GM18861 (cell line): ENCODE measurements at regions not wholly inside any gene's neighbourhood (a gene's known extent, or its start where the extent isn't known, plus 50 kb on each side); places are given as distances from the start of the nearest gene placed in this dataset.
"Not testable (repeated sequence)": the region's sequence is repeated elsewhere in the genome, so short reads cannot be mapped to it uniquely, and the experiment has no call there.

ENCODE experiments used
- ATAC-seq: cut with Tn5 transposase; IDR thresholded peaks from one replicate; pipeline ENCODE4 v1.9.1; 2021; ENCODE audit not compliant: unreplicated experiment

DNA sequence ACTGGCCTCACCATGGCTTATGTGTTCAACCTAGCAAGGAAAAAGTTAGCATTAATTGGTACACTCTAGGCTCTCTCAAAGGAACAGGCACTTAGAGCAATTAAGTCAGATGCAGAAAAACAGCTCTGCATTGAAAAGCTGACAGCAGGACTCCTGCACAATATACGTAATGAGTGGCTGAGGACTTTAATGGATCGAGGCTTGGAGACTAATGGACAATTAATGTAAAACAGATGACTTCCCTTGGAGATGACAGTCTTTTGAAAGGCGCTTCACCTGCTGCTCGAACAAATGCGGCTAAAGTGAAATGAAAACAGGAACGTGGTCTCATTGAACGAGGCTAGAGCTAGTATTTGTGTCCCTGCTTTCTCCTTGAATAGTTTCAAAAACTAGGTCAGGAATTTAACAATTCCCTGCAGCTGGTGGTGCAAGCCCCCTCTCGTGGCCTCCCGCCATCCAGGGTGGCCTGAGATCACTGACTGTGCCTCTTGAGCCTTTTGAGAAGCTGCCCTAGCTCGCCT, 137.1 kb downstream of the ELOVL4 start:
- ATAC-seq: no peak

DNA sequence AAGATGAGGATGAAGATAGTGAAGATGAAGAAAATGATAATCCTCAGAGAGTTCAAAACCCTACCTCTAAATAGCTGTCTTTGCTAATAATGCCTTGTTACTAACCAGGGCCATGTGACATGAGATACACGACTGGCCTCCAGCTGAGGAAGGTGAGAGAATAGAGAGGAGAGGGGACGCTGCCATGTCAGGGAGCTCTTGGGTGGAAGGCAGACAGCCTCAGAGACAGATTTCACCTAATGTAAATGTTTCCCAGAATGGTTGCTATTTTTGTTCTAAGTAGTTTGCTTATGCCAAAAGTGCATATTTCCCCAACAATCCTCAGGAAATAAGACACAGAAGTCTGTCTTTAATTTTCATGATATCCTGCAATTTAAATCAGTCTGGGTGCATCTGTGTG, 138.4 kb downstream of the ELOVL4 start:
- no peak for ATAC-seq

DNA sequence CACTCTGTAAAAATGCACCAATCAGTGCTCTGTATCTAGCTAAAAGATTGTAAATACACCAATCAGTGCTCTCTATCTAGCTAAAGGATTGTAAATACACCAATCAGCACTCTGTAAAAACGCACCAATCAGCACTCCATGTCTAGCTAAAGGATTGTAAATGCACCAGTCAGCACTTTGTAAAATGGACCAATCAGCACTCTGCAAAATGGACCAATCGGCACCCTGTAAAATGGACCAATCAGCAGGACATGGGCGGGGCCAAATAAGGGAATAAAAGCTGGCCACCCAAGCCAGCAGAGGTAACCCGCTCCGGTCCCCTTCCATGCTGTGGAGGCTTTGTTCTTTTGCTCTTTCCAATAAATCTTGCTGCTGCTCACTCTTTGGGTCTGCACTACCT, 140.7 kb downstream of the ELOVL4 start:
- not testable (repeated sequence) for ATAC-seq

DNA sequence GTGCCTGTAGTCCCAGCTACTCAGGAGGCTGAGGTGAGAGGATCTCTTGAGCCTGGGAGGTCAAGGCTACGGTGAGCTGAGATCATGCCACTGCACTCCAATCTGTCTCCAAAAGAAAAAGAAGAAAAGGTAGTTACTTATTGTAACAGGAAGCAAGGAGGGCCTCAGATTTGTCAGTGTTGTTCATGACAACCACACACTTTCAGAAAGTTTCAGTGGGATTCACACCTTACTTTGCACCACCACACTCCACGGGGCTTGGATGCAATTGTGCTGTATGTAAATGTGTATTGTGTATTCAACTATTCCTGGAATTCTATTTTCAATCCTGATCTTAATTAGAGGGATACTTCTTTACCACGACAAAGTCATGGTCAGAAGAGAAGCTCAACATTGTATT, 142.6 kb downstream of the ELOVL4 start:
- no peak for ATAC-seq

DNA sequence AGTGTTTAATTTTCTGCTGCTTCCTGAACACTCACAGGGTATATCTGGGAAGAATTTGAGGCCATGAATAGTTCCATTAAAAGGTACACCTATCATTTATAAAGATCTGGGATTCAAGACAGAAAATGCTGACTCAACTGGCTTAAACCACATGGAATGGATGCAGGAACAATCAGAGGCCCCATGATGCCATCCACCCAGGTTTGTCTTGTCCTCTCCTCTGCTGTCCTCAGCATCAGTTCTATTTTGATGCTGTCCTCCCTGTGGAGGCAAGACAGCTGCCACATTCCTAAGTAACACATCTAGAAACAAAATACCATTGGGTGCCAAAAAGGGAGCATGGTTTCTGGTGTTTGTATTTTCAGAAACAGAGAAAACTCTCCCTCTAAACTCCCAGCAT, 143.4 kb downstream of the ELOVL4 start:
- ATAC-seq: no peak

DNA sequence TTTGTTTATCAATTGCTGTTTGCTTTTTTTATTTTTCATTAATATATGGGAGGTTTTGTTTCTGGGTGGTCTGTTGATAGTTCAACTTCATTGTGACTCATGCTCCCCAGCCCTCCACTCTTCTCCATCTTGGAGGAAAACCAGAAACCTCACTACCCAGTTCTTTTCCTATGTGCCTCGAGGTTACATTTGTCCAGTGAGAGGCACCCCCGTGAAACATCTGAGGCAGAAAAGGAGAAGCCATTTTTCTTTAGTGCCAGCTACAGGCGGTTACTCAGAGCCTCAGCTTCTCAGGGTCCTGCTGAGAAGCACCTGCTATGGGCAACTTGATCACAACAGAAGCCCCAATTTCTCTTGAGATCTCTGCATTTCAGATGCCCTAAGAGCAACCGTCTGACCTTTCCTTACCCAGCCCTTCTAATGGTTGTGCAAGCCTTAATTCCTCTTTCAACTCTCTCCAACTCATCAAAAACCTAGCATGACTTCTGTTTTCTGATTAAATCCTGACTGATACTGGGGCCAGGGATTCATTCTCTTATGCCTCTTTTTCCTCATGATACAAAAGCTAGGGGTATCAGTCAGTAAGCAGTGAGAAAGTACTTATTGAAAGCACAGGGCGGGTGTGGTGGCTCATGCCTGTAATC, 144.6 kb downstream of the ELOVL4 start:
- ATAC-seq: no peak

DNA sequence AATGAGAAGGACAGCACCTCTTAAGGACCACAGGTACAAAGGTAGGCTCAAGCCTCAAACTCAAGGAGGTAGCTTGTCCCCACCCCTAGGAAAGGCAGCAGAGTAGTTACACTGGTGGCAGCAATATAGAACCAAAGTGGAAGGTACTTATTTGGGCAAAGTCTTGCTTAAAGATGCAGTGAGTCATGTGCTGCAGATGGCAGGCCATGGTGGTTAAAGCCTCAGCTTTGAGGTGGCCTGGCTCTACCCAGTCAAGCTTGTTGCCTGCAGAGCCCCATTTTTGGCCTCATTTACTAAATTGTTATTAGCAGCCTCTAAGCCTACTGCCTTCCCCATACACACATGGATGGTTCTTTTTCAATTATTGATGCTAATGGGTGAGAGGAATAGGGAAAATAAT, 146.0 kb downstream of the ELOVL4 start:
- no peak for ATAC-seq

DNA sequence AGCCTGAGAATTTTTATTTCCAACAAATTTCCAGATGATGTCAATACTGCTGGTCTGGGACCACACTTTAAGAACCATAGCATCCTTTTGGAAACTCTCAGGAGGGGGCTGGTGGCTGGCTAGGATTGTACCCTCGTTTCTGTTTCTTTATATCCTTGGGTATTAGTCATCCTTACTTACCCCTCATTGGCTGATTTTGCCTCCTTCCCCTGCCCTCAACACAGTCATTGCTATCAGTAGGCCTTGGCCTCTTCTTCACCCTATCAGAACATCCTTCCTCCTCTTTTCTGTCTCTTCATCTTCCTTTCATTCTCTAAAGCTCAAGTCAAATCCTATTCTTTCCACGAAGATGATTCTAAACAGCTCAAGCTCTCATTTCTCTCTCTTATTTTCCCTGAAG, 148.5 kb downstream of the ELOVL4 start:
- no peak for ATAC-seq

DNA sequence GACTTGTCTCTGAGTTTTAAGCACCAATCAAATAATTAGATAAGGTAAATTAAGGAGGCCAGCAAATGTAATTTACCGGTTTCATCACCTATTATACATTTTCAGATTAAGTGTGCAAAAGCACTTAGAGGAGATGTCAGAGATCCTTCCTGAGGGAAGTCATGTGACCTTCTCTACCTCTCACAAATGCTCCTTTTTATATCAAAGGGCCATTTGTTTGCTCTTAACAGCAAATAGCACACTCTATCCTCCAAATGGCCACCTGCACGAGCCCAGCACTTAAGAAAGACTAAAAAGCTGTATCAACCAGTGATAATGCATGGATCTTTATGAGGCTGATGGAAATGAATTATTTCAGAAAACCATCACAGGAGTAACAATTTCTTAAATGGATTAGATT, 149.4 kb downstream of the ELOVL4 start:
- no peak for ATAC-seq

DNA sequence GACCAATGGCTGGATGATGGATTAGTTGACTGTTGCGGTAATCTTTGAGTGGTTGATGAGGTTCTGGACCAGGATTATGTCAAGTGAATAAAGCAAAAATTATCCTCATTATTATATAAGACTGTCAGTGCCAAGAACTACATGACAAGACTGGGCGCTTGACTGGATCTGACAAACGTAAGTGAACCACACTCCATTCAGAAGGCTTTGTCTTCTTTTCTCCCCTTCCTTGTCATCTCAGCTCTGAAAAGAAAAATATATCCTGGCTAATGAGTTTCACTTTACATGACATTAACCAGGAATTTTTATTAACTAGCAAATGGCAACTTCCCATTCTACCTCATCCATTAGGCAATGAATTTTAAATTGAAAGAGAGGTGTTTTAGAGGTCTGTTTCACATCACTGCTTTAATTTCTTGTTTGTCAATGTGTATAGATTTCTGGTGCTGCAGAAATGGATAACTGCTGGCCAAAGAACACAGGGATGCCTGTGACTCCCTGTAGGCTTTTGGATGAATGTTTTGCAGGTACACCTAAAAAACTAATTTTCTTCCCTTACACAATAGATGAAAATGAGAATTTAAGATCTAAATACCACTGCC, 150.1 kb downstream of the ELOVL4 start:
- ATAC-seq: no peak

DNA sequence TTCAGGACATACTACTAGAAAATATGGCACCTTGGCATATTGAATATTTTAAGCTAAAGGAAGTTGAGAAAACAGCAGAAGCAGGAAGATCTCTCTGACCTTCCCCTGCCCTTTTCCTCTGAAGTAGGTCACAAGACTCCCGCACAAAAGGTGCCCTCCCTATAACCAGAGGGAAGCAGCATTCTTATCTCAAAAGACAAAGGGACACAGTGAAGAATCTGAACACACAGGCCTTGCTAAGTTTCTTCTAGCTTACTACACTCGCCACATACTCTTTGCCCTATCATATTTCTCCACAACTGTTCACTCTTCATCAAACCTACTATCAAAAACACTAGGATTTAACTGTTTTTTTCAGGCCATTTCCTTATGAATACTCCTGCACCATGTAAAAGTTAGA, 151.2 kb downstream of the ELOVL4 start:
- ATAC-seq: no peak

DNA sequence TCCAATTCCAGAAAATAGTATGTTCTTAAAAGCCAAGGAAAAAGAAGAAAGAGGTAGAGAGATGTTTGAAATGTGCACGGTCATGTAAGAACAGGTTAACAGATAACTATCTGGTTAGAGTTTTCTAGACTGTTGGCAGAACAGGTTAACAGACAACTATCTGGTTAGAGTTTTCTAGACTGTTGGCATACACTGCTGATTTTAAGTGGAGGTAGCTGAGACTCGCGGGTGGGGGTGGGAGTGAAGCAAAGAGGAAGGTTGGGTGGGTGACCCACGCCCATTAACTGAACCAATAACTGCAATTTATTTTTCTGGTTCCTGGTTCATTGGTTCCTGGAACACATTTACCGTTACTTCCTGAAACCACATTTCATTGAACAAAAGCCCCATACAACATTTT, 157.5 kb downstream of the ELOVL4 start:
- ATAC-seq: no peak

DNA sequence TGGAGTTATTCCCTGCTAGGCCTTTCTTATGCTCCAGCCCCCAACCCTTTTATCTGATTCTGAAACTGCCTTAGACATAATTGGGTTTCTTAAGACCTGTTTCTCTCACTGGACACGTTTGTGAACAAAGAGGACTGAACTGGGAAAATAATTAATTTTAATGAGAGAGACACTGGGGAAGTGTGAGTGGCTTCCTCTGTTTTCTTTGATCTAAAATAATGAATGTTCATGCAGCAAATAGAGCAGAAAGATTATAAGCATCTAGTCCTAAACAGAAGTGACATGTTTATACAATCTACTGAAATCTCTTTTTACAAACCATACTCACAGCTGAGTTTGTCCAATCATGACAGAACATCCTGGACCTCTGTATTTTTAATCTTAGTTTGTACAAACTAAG, 157.6 kb downstream of the SH3BGRL2 start:
- ATAC-seq: no peak

DNA sequence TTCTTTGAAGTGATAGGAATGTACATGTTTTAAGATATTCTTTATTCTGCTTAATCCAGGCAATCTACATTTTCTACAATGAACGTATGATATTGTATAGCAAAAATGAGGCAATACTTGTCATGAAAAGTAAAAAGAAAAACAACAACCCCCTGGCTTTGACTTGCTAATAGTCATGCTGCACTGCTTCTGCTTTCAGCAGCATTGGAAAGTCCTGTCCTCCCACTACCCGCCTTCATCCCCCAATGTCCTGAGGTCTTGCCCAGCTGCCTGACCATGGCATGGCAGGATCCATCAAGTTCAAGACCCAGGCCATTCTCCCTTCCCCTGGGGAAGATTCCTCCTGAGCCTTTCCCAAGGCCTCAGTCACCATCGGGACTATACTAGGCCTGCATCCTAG, 156.5 kb downstream of the SH3BGRL2 start:
- ATAC-seq: no peak

DNA sequence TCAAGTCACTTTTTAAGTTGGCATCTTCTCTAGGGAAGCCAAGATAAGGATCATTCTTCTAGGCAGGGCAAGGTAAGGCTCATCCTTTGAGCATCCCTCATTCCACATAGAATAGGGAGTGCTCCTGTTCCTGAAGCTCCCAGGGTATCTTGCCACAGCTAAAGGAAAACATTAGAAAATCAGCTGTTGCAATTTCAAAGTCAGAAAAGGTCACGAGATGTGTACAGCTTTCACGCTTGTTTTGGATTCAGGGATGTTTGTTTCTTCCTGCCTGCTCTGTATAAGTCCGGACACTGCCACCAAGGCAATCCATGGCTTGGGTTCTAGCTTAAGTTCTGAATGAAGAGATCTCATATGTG, 153.2 kb downstream of the SH3BGRL2 start:
- ATAC-seq: no peak

DNA sequence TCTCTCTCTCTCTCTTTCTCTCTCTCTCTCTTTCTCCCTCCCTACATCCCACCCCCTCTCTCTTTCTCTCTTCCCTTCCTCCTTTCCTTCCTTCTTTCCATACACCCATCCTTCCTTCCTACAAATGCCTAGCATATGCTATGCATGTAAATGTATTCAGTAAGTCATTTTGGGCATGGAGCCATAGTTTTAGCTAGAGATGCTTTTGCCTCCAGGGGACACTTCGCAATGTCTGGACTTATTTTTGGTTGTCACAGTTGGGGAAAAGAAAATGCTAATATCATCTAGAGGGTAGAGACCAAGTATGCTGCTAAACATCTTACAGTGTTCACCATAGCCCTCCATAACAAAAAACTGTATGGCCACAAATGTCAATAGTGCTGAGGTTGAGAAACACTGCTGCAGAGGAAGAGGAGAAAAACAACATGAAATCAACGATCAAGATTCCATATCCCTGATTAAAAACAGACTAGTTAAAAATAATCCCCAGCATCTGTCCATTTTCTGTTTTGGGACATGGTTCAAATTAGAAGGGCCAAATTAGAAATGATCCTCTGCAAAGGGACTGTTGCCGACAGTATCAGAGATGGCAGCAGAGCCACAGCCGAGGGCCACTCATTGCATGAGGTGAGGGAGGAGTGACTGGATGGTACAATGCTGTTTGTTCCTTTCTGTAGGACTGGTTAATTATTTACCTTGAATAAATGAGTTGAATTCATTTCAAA, 152.7 kb downstream of the SH3BGRL2 start:
- ATAC-seq: no peak

DNA sequence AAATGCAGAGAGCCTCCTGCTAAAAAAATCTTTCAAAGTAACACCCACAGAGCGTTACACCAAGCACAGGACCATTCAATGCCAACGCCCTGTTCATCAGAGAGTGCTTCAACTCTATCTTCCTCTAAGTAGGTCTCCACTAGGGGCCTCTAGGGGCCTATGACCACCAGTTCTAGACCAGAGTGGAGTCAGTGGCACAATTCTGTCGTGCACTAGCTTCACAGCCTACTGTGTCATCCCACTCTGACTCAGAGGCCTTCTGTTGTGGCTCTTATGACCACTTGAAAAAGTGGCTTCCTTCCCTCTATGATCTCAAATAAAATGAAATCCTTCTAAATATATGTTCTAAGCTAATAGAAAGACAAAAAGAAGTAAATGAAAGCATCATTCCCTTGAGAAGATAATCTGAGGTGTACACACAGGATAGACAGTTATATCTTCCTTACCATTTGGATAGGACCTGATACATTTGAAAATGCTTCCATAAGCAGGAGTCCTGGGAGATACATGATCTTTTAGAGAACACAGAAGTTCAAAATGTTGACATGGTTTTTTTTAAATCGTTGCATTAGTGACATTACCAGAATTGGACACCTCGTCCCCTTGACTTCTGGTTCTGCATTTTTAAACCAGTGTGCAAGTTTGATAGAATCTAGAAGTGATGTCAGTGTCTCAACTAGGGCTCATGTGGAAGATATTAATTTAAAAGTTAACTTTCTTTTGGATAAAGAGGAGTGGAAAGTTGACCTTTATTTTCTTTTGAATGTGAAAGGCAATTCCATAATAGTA, 151.9 kb downstream of the SH3BGRL2 start:
- no peak for ATAC-seq

DNA sequence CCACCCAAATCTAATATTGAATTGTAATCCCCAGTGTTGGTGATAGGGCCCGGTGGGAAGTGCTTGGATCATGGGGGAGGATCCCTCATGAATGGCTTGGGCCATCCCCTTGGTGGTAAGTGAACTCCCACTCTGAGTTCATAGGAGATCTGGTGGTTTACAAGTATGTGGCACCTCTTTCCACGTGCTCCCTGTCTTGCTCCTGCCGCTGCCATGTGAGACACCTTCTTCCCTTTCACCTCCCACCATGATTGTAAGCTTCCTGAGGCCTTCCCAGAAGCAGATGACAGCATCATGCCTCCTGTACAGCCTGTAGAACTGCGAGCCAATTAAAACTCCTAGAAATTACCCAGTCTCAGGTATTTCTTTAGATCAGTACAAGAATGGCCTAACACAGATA, 150.8 kb downstream of the SH3BGRL2 start:
- ATAC-seq: no peak

DNA sequence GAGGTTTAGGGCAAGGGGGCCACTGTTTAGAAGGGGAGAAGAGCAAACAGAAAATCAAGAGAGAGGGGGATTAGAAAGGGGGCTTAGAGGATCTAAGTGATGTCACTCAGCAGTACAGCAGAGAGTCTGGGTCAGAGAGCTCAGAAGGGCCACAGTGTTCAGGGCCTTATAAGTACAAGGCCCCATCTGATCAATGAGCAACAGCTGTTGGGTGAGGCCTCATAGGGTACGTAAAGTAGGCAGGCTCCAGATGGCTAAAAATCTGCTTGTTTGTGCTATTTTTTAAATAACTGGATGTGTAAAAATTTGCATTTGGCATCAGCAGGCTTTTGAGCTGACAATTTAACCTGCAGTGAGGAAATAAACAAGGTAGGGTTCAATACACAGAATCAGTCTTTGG, 149.8 kb downstream of the SH3BGRL2 start:
- ATAC-seq: no peak

DNA sequence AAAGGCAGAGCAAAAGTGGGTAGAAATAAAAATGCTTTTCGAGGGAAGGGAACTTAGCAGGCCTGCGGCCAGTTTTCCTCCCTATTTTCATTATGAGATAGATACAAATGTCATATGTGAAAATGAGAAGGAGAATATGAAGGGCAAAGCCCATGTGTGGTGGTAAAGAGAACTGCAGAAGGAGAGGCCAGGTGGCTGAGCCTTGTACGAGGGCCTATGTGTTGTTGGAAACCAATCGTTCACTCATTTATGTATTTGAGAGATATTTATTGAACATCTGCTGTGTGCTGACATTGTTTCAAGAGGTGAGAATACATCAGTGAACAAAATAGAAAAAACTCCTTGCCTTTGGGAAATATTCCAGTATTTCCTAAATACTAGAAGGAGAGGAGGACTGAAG, 147.7 kb downstream of the SH3BGRL2 start:
- no peak for ATAC-seq

DNA sequence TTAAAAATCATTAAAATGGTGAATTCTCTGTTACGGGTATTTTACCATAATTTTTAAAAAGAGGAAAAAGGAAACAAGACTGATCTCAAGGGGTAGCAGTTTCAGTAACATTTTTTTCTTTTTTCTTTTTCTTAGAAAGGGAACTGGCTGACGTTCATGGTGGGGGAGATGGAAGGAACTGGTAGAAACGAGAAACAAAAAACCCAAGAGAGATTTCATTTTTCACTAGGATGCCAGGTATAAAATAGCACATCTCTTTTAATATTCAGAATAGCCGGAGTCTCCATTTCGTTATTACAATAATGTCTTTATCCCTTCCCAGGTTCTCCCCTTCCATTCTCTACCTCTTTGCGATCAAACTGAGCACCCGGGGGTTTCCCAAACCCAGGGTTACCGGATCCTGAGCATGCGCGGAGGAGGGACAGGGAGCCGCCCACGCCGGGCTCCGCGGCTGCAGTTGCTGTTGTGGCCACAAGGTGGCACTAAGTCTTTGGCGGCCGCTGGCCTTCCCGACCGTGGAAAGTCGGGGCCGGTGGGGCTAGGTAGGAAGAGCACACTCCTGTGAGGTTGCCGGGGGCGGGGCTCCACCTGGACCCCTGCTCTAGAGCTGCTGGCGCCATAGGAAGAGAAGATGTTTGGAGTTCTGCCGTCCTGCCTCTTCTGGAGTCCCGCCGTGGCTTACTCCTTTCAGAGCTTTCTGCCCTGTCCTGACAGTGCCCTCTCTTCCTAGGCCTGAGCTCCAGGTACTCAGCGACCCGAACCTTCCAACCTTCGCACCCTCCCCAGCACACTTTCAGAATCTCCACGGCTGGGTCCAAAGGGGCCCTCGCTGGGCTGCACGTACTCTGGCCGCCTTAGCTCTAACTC, 146.8 kb downstream of the SH3BGRL2 start:
- ATAC-seq: peak; percentile 90
